Psoas muscle (tissue), 7 donors: ENCODE measurements at regions not wholly inside any gene's neighbourhood (a gene's known extent, or its start where the extent isn't known, plus 50 kb on each side); places are given as distances from the start of the nearest gene placed in this dataset.

Experiments used
- ATAC-seq, 4 donors: fragments of 200-7000 bp; cut with Tn5 transposase; one replicate each; pipeline ENCODE4 v1.9.1; 2020; ENCODE audit warnings: moderate library complexity in 3 of 4, mild to moderate bottlenecking in 2 of 4
- DNase-seq, 2 donors: peaks; one replicate each; pipeline ENCODE4 v3.0.0-alpha.2; 2020
- H3K27ac ChIP-seq: fragments of 200-600 bp; one replicate; pipeline ENCODE4 v1.8.0; 2022
- H3K27me3 ChIP-seq, 3 donors: fragments of 200-600 bp in 1 of 3; one replicate each; pipeline versions ENCODE4 v1.6.1 to v1.8.0; 2013 to 2022; ENCODE audit warnings: low read length in 2 of 3, mild to moderate bottlenecking in 2 of 3, moderate library complexity in 1 of 3; ENCODE audit not compliant: insufficient read depth in 3 of 3
- H3K36me3 ChIP-seq, 2 donors: fragments of 200-600 bp in 1 of 2; one replicate each; pipeline versions ENCODE4 v1.6.1 to v1.8.0; 2013 to 2022; ENCODE audit warnings: low read depth in 1 of 2, mild to moderate bottlenecking in 1 of 2, moderate library complexity in 1 of 2; ENCODE audit not compliant: insufficient read depth in 1 of 2
- H3K4me1 ChIP-seq: fragments of 200-600 bp; one replicate; pipeline ENCODE4 v1.8.0; 2022
- H3K4me3 ChIP-seq: fragments of 200-600 bp; one replicate; pipeline ENCODE4 v1.8.0; 2022; ENCODE audit warnings: mild to moderate bottlenecking
- H3K9me3 ChIP-seq: fragments of 200-600 bp; one replicate; pipeline ENCODE4 v1.8.0; 2022
- CTCF ChIP-seq: fragments of 200-600 bp; IDR thresholded peaks from one replicate; pipeline ENCODE4 v1.8.0; 2022; ENCODE audit warnings: antibody characterized with exemption
- WGBS, 3 donors: extraction: QIAGEN DNeasy Blood & Tissue Kit; methylation state at CpG; one replicate each; pipeline versions ENCODE4 v1.1.6 to v1.1.7; 2013; 5-methylcytosine and 5-hydroxymethylcytosine counted together
- intact Hi-C, 2 donors: fragments of 100-400 bp; cut with DNase I; formaldehyde crosslinking; loops; one replicate each; pipeline versions ENCODE4 v1.11.0 to v1.14.2; 2022
- donor health status: healthy with polysubstance abuse.
- donor health status: DM: no; HTN: no; CAD: no; lungs with moderate emphysema.
- donor health status: Bipolar disorder and iron deficiency.
- donor health status: healthy.
- donor health status: DM: yes; HTN: yes; CAD: no.
- donor health status: DM: no; HTN: no; CAD: no.
- donor health status: DM: yes; HTN: yes; CAD: no.

- 74 to 84% (median 82%) methylated on average over 2 of the region's 2 CpGs for WGBS, 3 donors
- Histone ChIP-seq H3K4me1 (no peaks in the 10 kb centered on the region), H3K27ac (no peak overlapping the region), H3K27me3 (no peaks in the 10 kb centered on the region), H3K36me3 (no peaks in the 10 kb centered on the region), H3K9me3 (no peaks in the 10 kb centered on the region), H3K4me3 (no peak overlapping the region)
- intact Hi-C loops, result no loop called here
- no peak for TF ChIP-seq CTCF
- ATAC-seq (no peak), DNase-seq (no peak)
These were observed 107.4 kb upstream of the TAB2 start for GRCh38 chr6:149209871-149210775.

- Histone ChIP-seq H3K4me3 (no peak overlapping the region), H3K27ac (no peak overlapping the region), H3K4me1 (no peaks in the 10 kb centered on the region), H3K9me3 (no peaks in the 10 kb centered on the region), H3K36me3 (no peaks in the 10 kb centered on the region), H3K27me3 (no peaks in the 10 kb centered on the region)
- DNase-seq, result no peak
- no peak for ATAC-seq
- intact Hi-C loops, result no loop called here
- no peak for TF ChIP-seq CTCF
- 81 to 85% (median 83%) methylated on average over 6 of the region's 6 CpGs for WGBS, 3 donors
These were observed 106.4 kb upstream of the TAB2 start for GRCh38 chr6:149211046-149211571.

GRCh38 chr6:149212206-149212605, 105.3 kb upstream of the TAB2 start:
- H3K9me3 ChIP-seq, result no peaks in the 10 kb centered on the region
- H3K27me3 ChIP-seq, result no peaks in the 10 kb centered on the region
- H3K4me3 ChIP-seq, result no peak overlapping the region
- no peak for DNase-seq
- no peak for ATAC-seq
- no peaks in the 10 kb centered on the region for H3K36me3 ChIP-seq
- 52 to 70% (median 66%) methylated on average over 6 of the region's 6 CpGs for WGBS, 3 donors
- intact Hi-C loops, result no loop called here
- no peak for TF ChIP-seq CTCF
- H3K27ac ChIP-seq, result no peak overlapping the region
- H3K4me1 ChIP-seq, result no peaks in the 10 kb centered on the region

- DNase-seq, result no peak
- Histone ChIP-seq H3K36me3 (no peaks in the 10 kb centered on the region), H3K4me1 (no peaks in the 10 kb centered on the region), H3K27me3 (no peaks in the 10 kb centered on the region), H3K9me3 (no peaks in the 10 kb centered on the region), H3K27ac (no peak overlapping the region), H3K4me3 (no peak overlapping the region)
- intact Hi-C loops, result no loop called here
- no peak for TF ChIP-seq CTCF
- WGBS, 3 donors, result 62 to 70% (median 64%) methylated on average over 9 of the region's 9 CpGs
- no peak for ATAC-seq
These were observed 104.4 kb upstream of the TAB2 start for GRCh38 chr6:149212892-149213801.
